Endothelial cell (in vitro differentiated cells): ENCODE measurements at regions not wholly inside any gene's neighbourhood (a gene's known extent, or its start where the extent isn't known, plus 50 kb on each side); places are given as distances from the start of the nearest gene placed in this dataset.
"Not testable (repeated sequence)": the region's sequence is repeated elsewhere in the genome, so short reads cannot be mapped to it uniquely, and the experiment has no call there.

ENCODE experiments used
- DNase-seq: peaks from one replicate; pipeline ENCODE4 v3.0.0; 2021; ENCODE audit warnings: low spot score
- H3K27ac Mint-ChIP-seq: one replicate; pipeline ENCODE4 v1.8.0; 2021; ENCODE audit warnings: mixed read lengths, inconsistent platforms; ENCODE audit not compliant: unreplicated experiment
- H3K27me3 Mint-ChIP-seq: one replicate; pipeline ENCODE4 v1.8.0; 2021; ENCODE audit warnings: mild to moderate bottlenecking, moderate library complexity, mixed read lengths, inconsistent platforms; ENCODE audit not compliant: unreplicated experiment
- H3K36me3 Mint-ChIP-seq: one replicate; pipeline ENCODE4 v1.8.0; 2021; ENCODE audit warnings: mild to moderate bottlenecking, low read depth, mixed read lengths, inconsistent platforms; ENCODE audit not compliant: unreplicated experiment
- H3K4me1 Mint-ChIP-seq: one replicate; pipeline ENCODE4 v1.8.0; 2021; ENCODE audit warnings: mild to moderate bottlenecking, mixed read lengths, inconsistent platforms; ENCODE audit not compliant: unreplicated experiment
- H3K4me3 Mint-ChIP-seq: one replicate; pipeline ENCODE4 v1.8.0; 2021; ENCODE audit warnings: mild to moderate bottlenecking, mixed read lengths, inconsistent platforms; ENCODE audit not compliant: unreplicated experiment
- H3K9me3 Mint-ChIP-seq: one replicate; pipeline ENCODE4 v1.8.0; 2021; ENCODE audit warnings: mixed read lengths, inconsistent platforms; ENCODE audit not compliant: unreplicated experiment
- CTCF ChIP-seq: fragments of 200-600 bp; sonication (generic); IDR thresholded peaks from one replicate; pipeline ENCODE4 v1.5.0; 2021; ENCODE audit warnings: antibody characterized with exemption; ENCODE audit not compliant: unreplicated experiment

GRCh38 chr15:62903437-62903836 is 139.1 kb upstream of the TPM1 start:
- no peak overlapping the region for H3K4me3 Mint-ChIP-seq
- H3K36me3 Mint-ChIP-seq, result no peaks in the 10 kb centered on the region
- TF ChIP-seq CTCF, result no peak
- H3K27ac Mint-ChIP-seq, result no peak overlapping the region
- no peaks in the 10 kb centered on the region for H3K9me3 Mint-ChIP-seq
- no peak for DNase-seq
- peaks cover 17% of the 10 kb centered on the region for H3K4me1 Mint-ChIP-seq
- H3K27me3 Mint-ChIP-seq, result peaks cover 3% of the 10 kb centered on the region

GRCh38 chr15:62904041-62904910 is 138.3 kb upstream of the TPM1 start:
- DNase-seq, result no peak
- Mint-ChIP-seq H3K36me3 (no peaks in the 10 kb centered on the region), H3K4me1 (peaks cover 17% of the 10 kb centered on the region), H3K27ac (no peak overlapping the region), H3K4me3 (no peak overlapping the region), H3K9me3 (no peaks in the 10 kb centered on the region), H3K27me3 (peaks cover 3% of the 10 kb centered on the region)
- no peak for TF ChIP-seq CTCF

GRCh38 chr15:62906627-62907026 is 135.9 kb upstream of the TPM1 start:
- Mint-ChIP-seq H3K27ac (no peak overlapping the region), H3K27me3 (peaks cover 3% of the 10 kb centered on the region), H3K4me1 (peaks cover 10% of the 10 kb centered on the region), H3K4me3 (no peak overlapping the region), H3K36me3 (no peaks in the 10 kb centered on the region), H3K9me3 (no peaks in the 10 kb centered on the region)
- no peak for DNase-seq
- TF ChIP-seq CTCF, result no peak

- H3K36me3 Mint-ChIP-seq, result no peaks in the 10 kb centered on the region
- TF ChIP-seq CTCF, result no peak
- peaks cover 10% of the 10 kb centered on the region for H3K4me1 Mint-ChIP-seq
- no peak overlapping the region for H3K4me3 Mint-ChIP-seq
- no peak for DNase-seq
- H3K27ac Mint-ChIP-seq, result no peak overlapping the region
- no peaks in the 10 kb centered on the region for H3K9me3 Mint-ChIP-seq
- H3K27me3 Mint-ChIP-seq, result peaks cover 3% of the 10 kb centered on the region
Measured at GRCh38 chr15:62907275-62907674, 135.3 kb upstream of the TPM1 start.

- not testable (repeated sequence) for H3K9me3 Mint-ChIP-seq, H3K27ac Mint-ChIP-seq, H3K27me3 Mint-ChIP-seq, H3K36me3 Mint-ChIP-seq, H3K4me3 Mint-ChIP-seq, H3K4me1 Mint-ChIP-seq, DNase-seq
Measured at GRCh38 chr15:62908341-62908740, 134.2 kb upstream of the TPM1 start.
